ENCODE measurements at regions not wholly inside any gene's neighbourhood (a gene's known extent, or its start where the extent isn't known, plus 50 kb on each side); places are given as distances from the start of the nearest gene placed in this dataset.

- TF ChIP-seq POLR2A (IDR thresholded peaks at IDR 0.05) (no peak), CTCF (IDR thresholded peaks at IDR 0.05) (no peak)
- Histone ChIP-seq H3K27ac (no peak overlapping the region), H3K9me3 (replicated peaks in 1 of 3) (no peaks in the 10 kb centered on the region), H3K4me1 (replicated peaks in 1 of 2) (no peaks in the 10 kb centered on the region), H3K36me3 (replicated peaks in 1 of 2) (no peaks in the 10 kb centered on the region), H3K27me3 (no peaks in the 10 kb centered on the region), H3K4me3 (no peak overlapping the region)
- no peak for DNase-seq
- intact Hi-C loops (cut with DNase I), result no loop called here
- 62 to 82% (median 80%) methylated on average over 2 of the region's 2 CpGs for WGBS, 4 donors
These were observed 291.0 kb upstream of the SATB1 start for GRCh38 chr3:18716101-18716500.

- intact Hi-C loops (cut with DNase I), result no loop called here
- Histone ChIP-seq H3K4me3 (no peak overlapping the region), H3K27ac (no peak overlapping the region), H3K4me1 (replicated peaks in 1 of 2) (no peaks in the 10 kb centered on the region), H3K9me3 (replicated peaks in 1 of 3) (no peaks in the 10 kb centered on the region), H3K27me3 (no peaks in the 10 kb centered on the region), H3K36me3 (replicated peaks in 1 of 2) (no peaks in the 10 kb centered on the region)
- TF ChIP-seq CTCF (IDR thresholded peaks at IDR 0.05) (no peak), POLR2A (IDR thresholded peaks at IDR 0.05) (no peak)
- DNase-seq, result no peak
These were observed 290.1 kb upstream of the SATB1 start for GRCh38 chr3:18715208-18715607.

- 60 to 87% (median 82%) methylated on average over 2 of the region's 2 CpGs for WGBS, 4 donors
- H3K36me3 ChIP-seq (replicated peaks in 1 of 2), result no peaks in the 10 kb centered on the region
These were observed 288.4 kb upstream of the SATB1 start for GRCh38 chr3:18713577-18713951.

GRCh38 chr3:18712713-18713576 is 287.8 kb upstream of the SATB1 start:
- Histone ChIP-seq H3K27ac (no peak overlapping the region), H3K9me3 (replicated peaks in 1 of 3) (no peaks in the 10 kb centered on the region), H3K36me3 (replicated peaks in 1 of 2) (no peaks in the 10 kb centered on the region), H3K4me1 (replicated peaks in 1 of 2) (no peaks in the 10 kb centered on the region), H3K4me3 (no peak overlapping the region), H3K27me3 (no peaks in the 10 kb centered on the region)
- TF ChIP-seq POLR2A (IDR thresholded peaks at IDR 0.05), result no peak
- no peak for TF ChIP-seq CTCF (IDR thresholded peaks at IDR 0.05)
- DNase-seq, result no peak
- WGBS, 4 donors, result 71 to 84% (median 77%) methylated on average over 6 of the region's 6 CpGs
- intact Hi-C loops (cut with DNase I), result no loop called here

More at GRCh38 chr3:18713577-18713951, 288.4 kb upstream of the SATB1 start:
- no peak overlapping the region for H3K27ac ChIP-seq
- no peaks in the 10 kb centered on the region for H3K4me1 ChIP-seq (replicated peaks in 1 of 2)
- no peaks in the 10 kb centered on the region for H3K27me3 ChIP-seq
- no peaks in the 10 kb centered on the region for H3K9me3 ChIP-seq (replicated peaks in 1 of 3)
- no peak overlapping the region for H3K4me3 ChIP-seq
- intact Hi-C loops (cut with DNase I), result no loop called here
- TF ChIP-seq CTCF (IDR thresholded peaks at IDR 0.05), result no peak
- no peak for TF ChIP-seq POLR2A (IDR thresholded peaks at IDR 0.05)
- DNase-seq, result no peak

Measured in adrenal gland (tissue), 9 donors.